GM23338 (cell line): ENCODE measurements at regions not wholly inside any gene's neighbourhood (a gene's known extent, or its start where the extent isn't known, plus 50 kb on each side); places are given as distances from the start of the nearest gene placed in this dataset.

Source experiments
- EZH2 ChIP-seq: fragments of 200-600 bp; sonication (generic); IDR thresholded peaks from one replicate; pipeline ENCODE4 v1.8.0; 2017; ENCODE audit warnings: antibody characterized with exemption, mild to moderate bottlenecking, low read depth; ENCODE audit not compliant: unreplicated experiment
- EZH2phosphoT487 ChIP-seq: fragments of 200-600 bp; sonication (generic); IDR thresholded peaks from one replicate; pipeline ENCODE4 v1.8.1; 2018; ENCODE audit warnings: antibody characterized with exemption; ENCODE audit not compliant: unreplicated experiment
- POLR2AphosphoS5 ChIP-seq: IDR thresholded peaks from 2 replicates; pipeline ENCODE4 v1.6.1; 2016; ENCODE audit warnings: antibody characterized with exemption, low read depth
- STAT1 ChIP-seq: IDR thresholded peaks from one replicate; pipeline ENCODE4 v1.6.1; 2016; ENCODE audit warnings: antibody characterized with exemption; ENCODE audit not compliant: unreplicated experiment
- TF ChIP-seq, protein P1 (sequence below), 2 experiments: fragments of 200-600 bp in 1 of 2; sonication (generic) in 1 of 2; conservative IDR thresholded peaks; 2 replicates each; pipeline versions ENCODE4 v1.5.1 to v1.6.1; 2016 to 2017; ENCODE audit warnings: antibody characterized with exemption in 2 of 2, low read depth in 2 of 2, mild to moderate bottlenecking in 2 of 2, moderate library complexity in 1 of 2
- TF ChIP-seq, protein P2 (sequence below): fragments of 250-450 bp; sonication (Bioruptor Pico); IDR thresholded peaks from 2 replicates; pipeline ENCODE4 v1.5.0; 2020; ENCODE audit warnings: mild to moderate bottlenecking, moderate library complexity

DNA sequence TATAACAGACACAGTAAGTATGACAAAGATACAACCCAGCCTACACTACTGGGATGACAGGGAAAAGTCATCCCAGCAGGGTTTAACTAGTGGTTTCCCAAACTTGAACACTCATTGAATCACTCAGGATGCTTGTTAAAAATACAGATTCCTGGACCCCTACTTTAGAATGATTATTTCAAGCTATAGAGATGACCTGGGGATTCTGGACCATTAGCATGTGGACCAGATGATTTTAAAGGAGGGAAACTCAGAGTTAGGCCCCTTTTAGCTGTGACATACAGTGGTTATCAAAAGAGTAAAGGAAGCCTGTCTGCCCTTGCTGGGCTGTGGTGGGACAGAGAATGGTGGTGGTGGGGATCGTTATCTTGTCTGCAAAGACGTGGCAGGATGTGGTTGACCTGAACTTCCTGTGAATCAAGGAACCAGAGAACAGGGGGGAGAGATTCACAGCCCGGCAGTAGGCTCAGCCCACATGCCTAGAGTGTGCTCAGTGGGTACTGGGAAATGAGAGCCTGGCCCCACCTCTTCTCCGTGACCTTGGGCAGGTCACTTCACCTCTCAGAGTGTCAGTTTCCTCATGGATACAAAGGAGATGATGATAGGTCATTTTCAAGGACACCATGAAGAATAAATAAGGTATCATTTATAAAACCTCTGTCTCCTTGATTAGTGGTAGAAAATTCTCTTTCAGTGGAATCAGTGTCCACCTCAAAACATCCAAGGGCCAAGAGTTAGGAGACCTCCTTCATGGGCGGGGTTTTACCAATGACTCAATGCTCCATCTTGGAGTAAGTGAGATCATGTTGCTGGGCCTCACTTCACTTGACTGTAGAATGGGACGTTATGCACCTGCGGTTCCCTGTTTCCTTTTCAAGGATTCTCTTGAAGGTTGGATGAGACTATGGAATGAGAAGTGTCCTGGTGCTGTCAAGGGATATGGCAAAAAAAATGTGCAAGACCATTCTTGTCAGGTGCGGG is 306.5 kb downstream of the RPLP1 start:
- TF ChIP-seq EZH2 (no peak), POLR2AphosphoS5 (no peak), EZH2phosphoT487 (no peak), STAT1 (no peak)
- TF ChIP-seq, protein P1, sequence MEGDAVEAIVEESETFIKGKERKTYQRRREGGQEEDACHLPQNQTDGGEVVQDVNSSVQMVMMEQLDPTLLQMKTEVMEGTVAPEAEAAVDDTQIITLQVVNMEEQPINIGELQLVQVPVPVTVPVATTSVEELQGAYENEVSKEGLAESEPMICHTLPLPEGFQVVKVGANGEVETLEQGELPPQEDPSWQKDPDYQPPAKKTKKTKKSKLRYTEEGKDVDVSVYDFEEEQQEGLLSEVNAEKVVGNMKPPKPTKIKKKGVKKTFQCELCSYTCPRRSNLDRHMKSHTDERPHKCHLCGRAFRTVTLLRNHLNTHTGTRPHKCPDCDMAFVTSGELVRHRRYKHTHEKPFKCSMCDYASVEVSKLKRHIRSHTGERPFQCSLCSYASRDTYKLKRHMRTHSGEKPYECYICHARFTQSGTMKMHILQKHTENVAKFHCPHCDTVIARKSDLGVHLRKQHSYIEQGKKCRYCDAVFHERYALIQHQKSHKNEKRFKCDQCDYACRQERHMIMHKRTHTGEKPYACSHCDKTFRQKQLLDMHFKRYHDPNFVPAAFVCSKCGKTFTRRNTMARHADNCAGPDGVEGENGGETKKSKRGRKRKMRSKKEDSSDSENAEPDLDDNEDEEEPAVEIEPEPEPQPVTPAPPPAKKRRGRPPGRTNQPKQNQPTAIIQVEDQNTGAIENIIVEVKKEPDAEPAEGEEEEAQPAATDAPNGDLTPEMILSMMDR (conservative IDR thresholded peaks at IDR 0.05; ENCODE audit: low read depth in 2 of 2): no peak
- TF ChIP-seq, protein P2, sequence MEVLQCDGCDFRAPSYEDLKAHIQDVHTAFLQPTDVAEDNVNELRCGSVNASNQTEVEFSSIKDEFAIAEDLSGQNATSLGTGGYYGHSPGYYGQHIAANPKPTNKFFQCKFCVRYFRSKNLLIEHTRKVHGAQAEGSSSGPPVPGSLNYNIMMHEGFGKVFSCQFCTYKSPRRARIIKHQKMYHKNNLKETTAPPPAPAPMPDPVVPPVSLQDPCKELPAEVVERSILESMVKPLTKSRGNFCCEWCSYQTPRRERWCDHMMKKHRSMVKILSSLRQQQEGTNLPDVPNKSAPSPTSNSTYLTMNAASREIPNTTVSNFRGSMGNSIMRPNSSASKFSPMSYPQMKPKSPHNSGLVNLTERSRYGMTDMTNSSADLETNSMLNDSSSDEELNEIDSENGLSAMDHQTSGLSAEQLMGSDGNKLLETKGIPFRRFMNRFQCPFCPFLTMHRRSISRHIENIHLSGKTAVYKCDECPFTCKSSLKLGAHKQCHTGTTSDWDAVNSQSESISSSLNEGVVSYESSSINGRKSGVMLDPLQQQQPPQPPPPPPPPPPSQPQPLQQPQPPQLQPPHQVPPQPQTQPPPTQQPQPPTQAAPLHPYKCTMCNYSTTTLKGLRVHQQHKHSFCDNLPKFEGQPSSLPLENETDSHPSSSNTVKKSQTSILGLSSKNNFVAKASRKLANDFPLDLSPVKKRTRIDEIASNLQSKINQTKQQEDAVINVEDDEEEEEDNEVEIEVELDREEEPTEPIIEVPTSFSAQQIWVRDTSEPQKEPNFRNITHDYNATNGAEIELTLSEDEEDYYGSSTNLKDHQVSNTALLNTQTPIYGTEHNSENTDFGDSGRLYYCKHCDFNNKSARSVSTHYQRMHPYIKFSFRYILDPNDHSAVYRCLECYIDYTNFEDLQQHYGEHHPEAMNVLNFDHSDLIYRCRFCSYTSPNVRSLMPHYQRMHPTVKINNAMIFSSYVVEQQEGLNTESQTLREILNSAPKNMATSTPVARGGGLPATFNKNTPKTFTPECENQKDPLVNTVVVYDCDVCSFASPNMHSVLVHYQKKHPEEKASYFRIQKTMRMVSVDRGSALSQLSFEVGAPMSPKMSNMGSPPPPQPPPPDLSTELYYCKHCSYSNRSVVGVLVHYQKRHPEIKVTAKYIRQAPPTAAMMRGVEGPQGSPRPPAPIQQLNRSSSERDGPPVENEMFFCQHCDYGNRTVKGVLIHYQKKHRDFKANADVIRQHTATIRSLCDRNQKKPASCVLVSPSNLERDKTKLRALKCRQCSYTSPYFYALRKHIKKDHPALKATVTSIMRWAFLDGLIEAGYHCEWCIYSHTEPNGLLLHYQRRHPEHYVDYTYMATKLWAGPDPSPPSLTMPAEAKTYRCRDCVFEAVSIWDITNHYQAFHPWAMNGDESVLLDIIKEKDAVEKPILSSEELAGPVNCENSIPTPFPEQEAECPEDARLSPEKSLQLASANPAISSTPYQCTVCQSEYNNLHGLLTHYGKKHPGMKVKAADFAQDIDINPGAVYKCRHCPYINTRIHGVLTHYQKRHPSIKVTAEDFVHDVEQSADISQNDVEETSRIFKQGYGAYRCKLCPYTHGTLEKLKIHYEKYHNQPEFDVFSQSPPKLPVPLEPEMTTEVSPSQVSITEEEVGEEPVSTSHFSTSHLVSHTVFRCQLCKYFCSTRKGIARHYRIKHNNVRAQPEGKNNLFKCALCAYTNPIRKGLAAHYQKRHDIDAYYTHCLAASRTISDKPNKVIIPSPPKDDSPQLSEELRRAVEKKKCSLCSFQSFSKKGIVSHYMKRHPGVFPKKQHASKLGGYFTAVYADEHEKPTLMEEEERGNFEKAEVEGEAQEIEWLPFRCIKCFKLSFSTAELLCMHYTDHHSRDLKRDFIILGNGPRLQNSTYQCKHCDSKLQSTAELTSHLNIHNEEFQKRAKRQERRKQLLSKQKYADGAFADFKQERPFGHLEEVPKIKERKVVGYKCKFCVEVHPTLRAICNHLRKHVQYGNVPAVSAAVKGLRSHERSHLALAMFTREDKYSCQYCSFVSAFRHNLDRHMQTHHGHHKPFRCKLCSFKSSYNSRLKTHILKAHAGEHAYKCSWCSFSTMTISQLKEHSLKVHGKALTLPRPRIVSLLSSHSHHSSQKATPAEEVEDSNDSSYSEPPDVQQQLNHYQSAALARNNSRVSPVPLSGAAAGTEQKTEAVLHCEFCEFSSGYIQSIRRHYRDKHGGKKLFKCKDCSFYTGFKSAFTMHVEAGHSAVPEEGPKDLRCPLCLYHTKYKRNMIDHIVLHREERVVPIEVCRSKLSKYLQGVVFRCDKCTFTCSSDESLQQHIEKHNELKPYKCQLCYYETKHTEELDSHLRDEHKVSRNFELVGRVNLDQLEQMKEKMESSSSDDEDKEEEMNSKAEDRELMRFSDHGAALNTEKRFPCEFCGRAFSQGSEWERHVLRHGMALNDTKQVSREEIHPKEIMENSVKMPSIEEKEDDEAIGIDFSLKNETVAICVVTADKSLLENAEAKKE (CRISPR knock-in tag): no peak
